Endothelial cell of umbilical vein (primary cell): ENCODE measurements at regions not wholly inside any gene's neighbourhood (a gene's known extent, or its start where the extent isn't known, plus 50 kb on each side); places are given as distances from the start of the nearest gene placed in this dataset.

ENCODE experiments used
- BruUV-seq: library from RNA; stranded (reverse); fragments of 400-500 nt; replicated peaks from 2 replicates; lab custom pipeline; 2021; lab: Mats Ljungman, UMichigan
- CTCF ChIA-PET: fragments of 300-600, 350-600 bp; sonication (Branson Sonifier 250); formaldehyde crosslinking; loops from one replicate; lab custom pipeline; 2021; ENCODE audit warnings: antibody characterized with exemption, inconsistent platforms; lab: Charles Lee
- POLR2A ChIA-PET: fragments of 300-600, 350-600 bp; sonication (Branson Sonifier 250); formaldehyde crosslinking; loops from one replicate; lab custom pipeline; 2021; ENCODE audit warnings: antibody characterized with exemption, inconsistent platforms; lab: Charles Lee
- DNase-seq: peaks from one replicate; pipeline ENCODE4 v3.0.0-alpha.2; 2011; ENCODE audit warnings: low read depth, low spot score
- FAIRE-seq: peaks from 2 replicates; lab custom pipeline; 2011; peaks lifted over from hg19 to GRCh38; lab: Jason Lieb, UNC
- H2AFZ ChIP-seq: 2 replicates; pipeline ENCODE4 v1.6.0; 2012; ENCODE audit warnings: low read depth, low read length, control low read depth, inconsistent platforms
- H3K27ac ChIP-seq: 2 replicates; pipeline ENCODE4 v1.5.1; 2011; ENCODE audit warnings: low read depth, mild to moderate bottlenecking, control low read depth, low read length, moderate library complexity; ENCODE audit not compliant: insufficient read depth
- H3K27me3 ChIP-seq, 2 experiments: 2 replicates each; pipeline versions ENCODE4 v1.6.0 to v1.6.1; 2011; ENCODE audit warnings: low read length in 2 of 2, mixed read lengths in 1 of 2; ENCODE audit not compliant: control insufficient read depth in 2 of 2, insufficient read depth in 2 of 2
- H3K36me3 ChIP-seq, 2 experiments: 2 replicates in 1 of 2; 3 replicates in 1 of 2; pipeline ENCODE4 v1.5.1; 2011; ENCODE audit warnings: low read length in 2 of 2, mild to moderate bottlenecking in 1 of 2, moderate library complexity in 1 of 2; ENCODE audit not compliant: control insufficient read depth in 2 of 2, insufficient read depth in 2 of 2; ENCODE audit errors: extremely low read depth in 1 of 2
- H3K4me1 ChIP-seq: 3 replicates; pipeline ENCODE4 v1.5.1; 2011; ENCODE audit warnings: mild to moderate bottlenecking, low read length; ENCODE audit not compliant: control insufficient read depth, insufficient read depth; ENCODE audit errors: extremely low read depth
- H3K4me2 ChIP-seq: 2 replicates; pipeline ENCODE4 v1.6.1; 2011; ENCODE audit warnings: low read length, control low read depth, mixed read lengths; ENCODE audit not compliant: insufficient read depth
- H3K4me3 ChIP-seq, 3 experiments: fragments of 200-600 bp in 1 of 3; sonication (generic), shearing (Covaris generic) in 1 of 3; replicated peaks in 1 of 3; 2 replicates each; pipeline ENCODE4 v1.5.1; 2011 to 2016; ENCODE audit warnings: control low read depth in 3 of 3, low read length in 3 of 3, mild to moderate bottlenecking in 2 of 3, inconsistent platforms in 1 of 3, low read depth in 1 of 3, moderate library complexity in 1 of 3; ENCODE audit not compliant: insufficient read depth in 1 of 3
- H3K79me2 ChIP-seq: 2 replicates; pipeline ENCODE4 v1.6.0; 2012; ENCODE audit warnings: low read length, inconsistent platforms; ENCODE audit not compliant: control insufficient read depth, insufficient read depth
- H3K9ac ChIP-seq: replicated peaks from 2 replicates; pipeline ENCODE3; 2011; ENCODE audit warnings: low read length, control low read depth; ENCODE audit not compliant: insufficient read depth; ENCODE audit errors: extremely low read depth
- H3K9me1 ChIP-seq: replicated peaks from 3 replicates; pipeline ENCODE4 v1.6.0; 2011; ENCODE audit warnings: mild to moderate bottlenecking, low read length; ENCODE audit not compliant: control insufficient read depth, insufficient read depth; ENCODE audit errors: extremely low read depth
- H3K9me3 ChIP-seq: replicated peaks from 2 replicates; pipeline ENCODE4 v1.5.1; 2012; ENCODE audit warnings: low read length, inconsistent platforms; ENCODE audit not compliant: control insufficient read depth, insufficient read depth
- H4K20me1 ChIP-seq: replicated peaks from 2 replicates; pipeline ENCODE3; 2011; ENCODE audit warnings: mild to moderate bottlenecking, low read length; ENCODE audit not compliant: control insufficient read depth, insufficient read depth; ENCODE audit errors: extremely low read depth
- CTCF ChIP-seq, 2 donors: IDR thresholded peaks; 1 replicate in 1 of 2; 2 replicates in 1 of 2; pipeline ENCODE4 v1.5.1; 2011; ENCODE audit warnings: low read length in 2 of 2, mild to moderate bottlenecking in 2 of 2, moderate library complexity in 2 of 2, control low read depth in 1 of 2, inconsistent platforms in 1 of 2, low read depth in 1 of 2; ENCODE audit not compliant: insufficient read depth in 1 of 2; ENCODE audit errors: extremely low read depth in 1 of 2
- EZH2 ChIP-seq: IDR thresholded peaks from 2 replicates; pipeline ENCODE4 v1.6.1; 2012; ENCODE audit warnings: borderline replicate concordance, low read depth, mild to moderate bottlenecking, moderate library complexity, low read length, inconsistent platforms; ENCODE audit not compliant: severe bottlenecking
- FOS ChIP-seq: IDR thresholded peaks from 2 replicates; pipeline ENCODE4 v1.6.1; 2011; ENCODE audit warnings: mild to moderate bottlenecking, low read length, moderate library complexity, borderline replicate concordance; ENCODE audit not compliant: insufficient read depth
- JUN ChIP-seq: IDR thresholded peaks from 2 replicates; pipeline ENCODE4 v1.6.1; 2011; ENCODE audit warnings: borderline replicate concordance, low read depth; ENCODE audit not compliant: insufficient read length, insufficient read depth
- MAX ChIP-seq: IDR thresholded peaks from 2 replicates; pipeline ENCODE4 v1.6.1; 2011; ENCODE audit not compliant: insufficient read depth, insufficient read length
- MYC ChIP-seq: IDR thresholded peaks from one replicate; pipeline ENCODE4 v1.6.1; 2011; ENCODE audit warnings: mild to moderate bottlenecking, low read depth, low read length
- POLR2A ChIP-seq: IDR thresholded peaks from 2 replicates; pipeline ENCODE4 v1.6.1; 2012; ENCODE audit warnings: low read depth, mild to moderate bottlenecking, control low read depth, low read length
- POLR2AphosphoS5 ChIP-seq: IDR thresholded peaks from 2 replicates; pipeline ENCODE4 v1.6.1; 2012; ENCODE audit warnings: low read depth, mild to moderate bottlenecking, control low read depth, low read length, moderate library complexity; ENCODE audit not compliant: insufficient read depth
- dilution Hi-C: fragments of 300-500 bp; cut with MboI; formaldehyde crosslinking; loops from one replicate; pipeline ENCODE4 v1.15.0; 2019; ENCODE audit warnings: low sequenced_read_pairs; ENCODE audit not compliant: extremely low pct_ligation_motif_present
- intact Hi-C: fragments of 100-400 bp; cut with micrococcal nuclease; formaldehyde crosslinking; loops from one replicate; pipeline ENCODE4 v1.10.0; 2022

GRCh38 chr13:105979131-105980011 is 556.1 kb downstream of the EFNB2 start:
- H3K9me3 ChIP-seq: no peaks in the 10 kb centered on the region
- ChIA-PET POLR2A (no interaction called here), CTCF (no interaction called here)
- H3K27ac ChIP-seq: no peak overlapping the region
- no peak overlapping the region for H3K4me3 ChIP-seq
- TF ChIP-seq MAX: no peak
- H3K27me3 ChIP-seq: no peaks in the 10 kb centered on the region
- dilution Hi-C loops: no loop called here
- no peak overlapping the region for H2AFZ ChIP-seq
- no peaks in the 10 kb centered on the region for H3K36me3 ChIP-seq
- H3K9me1 ChIP-seq: no peaks in the 10 kb centered on the region
- DNase-seq (no peak), FAIRE-seq (no peak)
- H3K79me2 ChIP-seq: no peaks in the 10 kb centered on the region
- no peak overlapping the region for H3K9ac ChIP-seq
- no peak overlapping the region for H3K4me2 ChIP-seq
- H3K4me1 ChIP-seq: no peaks in the 10 kb centered on the region
- H4K20me1 ChIP-seq: no peaks in the 10 kb centered on the region
- intact Hi-C loops: no loop called here
- BruUV-seq: no TSS peak

GRCh38 chr13:105974380-105974779 is 561.1 kb downstream of the EFNB2 start:
- H3K4me1 ChIP-seq: no peaks in the 10 kb centered on the region
- ChIA-PET CTCF (no interaction called here), POLR2A (no interaction called here)
- H4K20me1 ChIP-seq: no peaks in the 10 kb centered on the region
- H3K79me2 ChIP-seq: no peaks in the 10 kb centered on the region
- dilution Hi-C loops: no loop called here
- H3K27me3 ChIP-seq: no peaks in the 10 kb centered on the region
- no peak for FAIRE-seq
- DNase-seq: no peak
- no peaks in the 10 kb centered on the region for H3K9me1 ChIP-seq
- H3K27ac ChIP-seq: no peak overlapping the region
- no peak for TF ChIP-seq MYC
- no peak for TF ChIP-seq POLR2A
- TF ChIP-seq JUN: no peak
- TF ChIP-seq POLR2AphosphoS5: no peak
- TF ChIP-seq CTCF (IDR thresholded peaks at IDR 0.05; ENCODE audit: extremely low read depth in 1 of 2, insufficient read depth in 1 of 2, low read depth in 1 of 2, low read length in 2 of 2): no peak
- TF ChIP-seq EZH2: no peak
- TF ChIP-seq FOS: no peak
- H3K4me3 ChIP-seq: no peak overlapping the region
- H3K36me3 ChIP-seq: no peaks in the 10 kb centered on the region
- no peak overlapping the region for H3K9ac ChIP-seq
- intact Hi-C loops: no loop called here
- BruUV-seq: no TSS peak
- no peaks in the 10 kb centered on the region for H3K9me3 ChIP-seq
- no peak overlapping the region for H2AFZ ChIP-seq
- no peak overlapping the region for H3K4me2 ChIP-seq
